Activated T-cell treated with anti-CD3 and anti-CD28 coated beads, Interleukin-2, amount 50 U/mL, for 48 hours (primary cell): ENCODE measurements at regions not wholly inside any gene's neighbourhood (a gene's known extent, or its start where the extent isn't known, plus 50 kb on each side); places are given as distances from the start of the nearest gene placed in this dataset.
A peak's percentile ranks its signal among the peaks of the same experiment; 100 is the strongest.
"Not testable (repeated sequence)": the region's sequence is repeated elsewhere in the genome, so short reads cannot be mapped to it uniquely, and the experiment has no call there.

Experiments used
- DNase-seq, 2 experiments: peaks; one replicate each; pipeline ENCODE4 v3.0.0-alpha.2; 2020

- not testable (repeated sequence) for DNase-seq
Measured at GRCh38 chr1:149841597-149842238, 57.6 kb upstream of the BOLA1 start.

- DNase-seq: not testable (repeated sequence)
Measured at GRCh38 chr1:149842458-149843064, 56.8 kb upstream of the BOLA1 start.

GRCh38 chr1:149843431-149844041, 55.8 kb upstream of the BOLA1 start:
- DNase-seq: peak; percentile 25 to 27

GRCh38 chr1:149844101-149844500, 55.3 kb upstream of the BOLA1 start:
- DNase-seq: no peak

GRCh38 chr1:149844650-149845255, 54.6 kb upstream of the BOLA1 start:
- no peak for DNase-seq

- peak; percentile 23 to 24 for DNase-seq
Measured at GRCh38 chr1:149845416-149845815, 54.0 kb upstream of the BOLA1 start.

- peak; percentile 28 to 31 for DNase-seq
Measured at GRCh38 chr1:149846042-149846441, 53.3 kb upstream of the BOLA1 start.

- no peak for DNase-seq
Measured at GRCh38 chr1:149846593-149847466, 52.5 kb upstream of the BOLA1 start.

GRCh38 chr1:149848340-149849110, 50.8 kb upstream of the BOLA1 start:
- DNase-seq: no peak

- DNase-seq: no peak
Measured at GRCh38 chr1:149849111-149849946, 50.0 kb upstream of the BOLA1 start.
